GM10266 (cell line): ENCODE measurements at regions not wholly inside any gene's neighbourhood (a gene's known extent, or its start where the extent isn't known, plus 50 kb on each side); places are given as distances from the start of the nearest gene placed in this dataset.
A peak's percentile ranks its signal among the peaks of the same experiment; 100 is the strongest.

Source experiments
- DNase-seq: peaks from one replicate; pipeline ENCODE4 v3.0.0; 2012; ENCODE audit errors: extremely low spot score
- CTCF ChIP-seq: IDR thresholded peaks from 2 replicates; pipeline ENCODE4 v1.5.1; 2012; ENCODE audit warnings: mild to moderate bottlenecking, low read depth; ENCODE audit not compliant: control insufficient read depth, insufficient read depth; ENCODE audit errors: missing control alignments

DNA sequence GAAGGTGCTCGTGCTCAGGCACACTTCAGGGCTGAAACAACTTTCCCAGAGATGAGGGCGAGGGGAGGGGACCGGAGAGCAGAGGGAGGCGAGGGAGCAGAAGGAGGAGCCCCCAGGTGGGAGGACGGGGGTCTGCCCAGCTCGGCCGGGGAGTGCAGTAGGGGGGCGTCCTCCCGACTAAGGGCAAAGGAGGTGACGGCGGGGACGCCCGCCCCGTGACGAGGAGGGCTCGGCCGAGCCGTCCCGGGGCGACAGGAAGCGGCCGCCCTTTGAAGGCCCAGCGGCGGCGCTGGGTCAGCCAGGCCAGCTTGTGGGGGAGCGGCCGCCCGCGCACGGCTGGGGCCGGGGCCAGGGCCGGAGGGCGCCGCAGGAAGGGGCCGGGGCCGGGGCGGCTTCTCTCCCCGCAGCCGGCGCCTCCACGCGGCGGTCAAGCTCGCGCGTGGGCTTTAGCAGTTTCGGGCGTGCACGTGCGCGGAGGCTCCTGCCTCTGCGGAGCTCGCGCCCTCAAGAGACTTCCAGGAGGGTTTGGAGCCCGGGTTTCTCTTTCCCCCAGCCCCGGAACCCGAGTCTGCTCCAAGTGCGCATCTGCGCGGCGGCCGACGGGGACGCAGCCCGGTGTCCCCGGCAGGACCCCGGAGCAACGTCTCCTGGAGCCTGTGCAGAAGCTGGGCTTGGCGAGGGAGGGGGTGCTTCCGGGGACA, 100.8 kb upstream of the SLC45A1 start:
- TF ChIP-seq CTCF, result no peak
- peak; percentile 48 for DNase-seq

DNA sequence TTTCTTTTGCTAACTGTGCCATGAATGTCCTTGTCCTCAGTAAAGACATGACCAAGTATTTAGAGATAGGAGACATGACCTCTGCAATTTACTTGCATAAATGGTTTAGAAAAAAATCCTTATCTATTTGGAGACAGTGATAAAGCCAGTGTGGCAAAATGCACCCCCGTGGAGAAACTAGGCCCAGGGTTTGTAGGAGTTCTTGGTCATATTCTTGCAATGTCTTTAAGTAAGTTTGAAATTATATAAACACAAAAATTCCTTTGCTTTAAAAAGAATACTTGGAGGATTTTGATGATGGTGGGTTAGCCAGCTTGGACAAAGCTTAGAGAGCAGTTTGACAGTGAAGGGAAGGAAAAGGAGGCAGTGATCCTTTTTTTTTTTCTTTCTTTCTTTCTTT, 101.9 kb upstream of the SLC45A1 start:
- no peak for TF ChIP-seq CTCF
- no peak for DNase-seq

DNA sequence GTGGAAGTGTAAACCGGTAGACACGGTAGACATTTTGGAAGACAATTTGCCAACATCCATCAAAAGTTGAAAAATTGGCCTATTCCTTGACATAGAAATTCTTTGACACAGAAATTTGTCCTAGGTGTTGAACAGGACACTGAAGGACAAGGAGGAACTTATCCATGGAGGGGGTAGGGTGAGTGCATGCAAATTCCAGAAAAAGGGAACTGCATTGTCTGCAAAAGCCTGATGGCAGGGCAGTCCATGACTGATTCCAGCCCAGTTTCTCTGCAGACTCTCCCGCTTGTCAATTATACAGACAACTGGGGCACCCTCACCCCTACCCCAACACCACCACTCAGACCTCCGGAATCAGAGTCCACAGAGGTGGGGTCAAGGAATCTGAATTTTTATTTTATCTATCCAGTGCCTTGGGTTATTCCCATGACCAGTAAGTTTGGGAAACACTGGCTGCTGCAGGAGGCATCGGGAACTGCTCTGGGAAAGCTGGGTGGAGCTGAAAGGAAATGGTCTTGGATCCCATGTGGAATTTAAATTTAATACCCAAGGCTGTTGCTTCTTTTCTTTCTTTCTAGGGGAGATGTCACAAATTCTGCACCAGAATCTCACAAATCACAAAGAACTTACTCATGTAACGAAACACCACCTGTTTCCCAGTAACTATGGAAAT, 103.3 kb upstream of the SLC45A1 start:
- TF ChIP-seq CTCF, result no peak
- no peak for DNase-seq

DNA sequence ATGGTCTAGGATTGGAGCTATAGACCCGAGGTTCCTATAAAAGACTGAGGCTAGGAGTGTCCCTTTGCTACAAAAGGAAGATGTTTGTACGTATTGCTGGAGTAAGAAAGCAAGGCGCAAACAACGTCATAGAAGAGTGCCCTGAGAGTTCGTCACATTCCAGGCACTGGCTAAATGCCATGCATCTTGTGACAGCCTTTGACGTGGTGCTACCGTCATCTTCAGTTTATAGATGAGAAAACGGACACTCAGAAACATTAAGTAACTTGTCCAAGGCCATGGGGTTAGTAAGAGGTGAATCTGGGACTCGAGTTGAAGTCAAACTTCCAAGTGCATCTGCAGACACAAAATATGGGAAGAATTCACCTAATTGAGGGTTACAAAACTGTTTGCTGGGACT, 104.2 kb upstream of the SLC45A1 start:
- DNase-seq, result no peak

GRCh38 chr1:8213136-8213535, 104.8 kb upstream of the SLC45A1 start:
- no peak for TF ChIP-seq CTCF
- no peak for DNase-seq

More for the DNA sequence above, 104.2 kb upstream of the SLC45A1 start:
- no peak for TF ChIP-seq CTCF

GRCh38 chr1:8212580-8213031, 105.3 kb upstream of the SLC45A1 start:
- no peak for DNase-seq
- TF ChIP-seq CTCF, result no peak
